Glutamatergic neuron (in vitro differentiated cells): ENCODE measurements at regions not wholly inside any gene's neighbourhood (a gene's known extent, or its start where the extent isn't known, plus 50 kb on each side); places are given as distances from the start of the nearest gene placed in this dataset.

Source experiments
- DNase-seq: peaks from one replicate; pipeline ENCODE4 v3.0.0; 2022
- H3K27ac Mint-ChIP-seq: one replicate; pipeline ENCODE4 v1.8.0; 2020; ENCODE audit warnings: mild to moderate bottlenecking, mixed read lengths, inconsistent platforms; ENCODE audit not compliant: unreplicated experiment
- H3K27me3 Mint-ChIP-seq: one replicate; pipeline ENCODE4 v1.8.0; 2020; ENCODE audit warnings: mild to moderate bottlenecking, moderate library complexity, mixed read lengths, inconsistent platforms; ENCODE audit not compliant: unreplicated experiment
- H3K36me3 Mint-ChIP-seq: one replicate; pipeline ENCODE4 v1.8.0; 2020; ENCODE audit warnings: mild to moderate bottlenecking, mixed read lengths, inconsistent platforms; ENCODE audit not compliant: unreplicated experiment
- H3K4me1 Mint-ChIP-seq: one replicate; pipeline ENCODE4 v1.8.0; 2020; ENCODE audit warnings: mild to moderate bottlenecking, low read depth, mixed read lengths, inconsistent platforms; ENCODE audit not compliant: unreplicated experiment
- H3K4me3 Mint-ChIP-seq: one replicate; pipeline ENCODE4 v1.8.0; 2020; ENCODE audit warnings: mild to moderate bottlenecking, mixed read lengths, inconsistent platforms; ENCODE audit not compliant: unreplicated experiment
- H3K9me3 Mint-ChIP-seq: one replicate; pipeline ENCODE4 v1.8.0; 2020; ENCODE audit warnings: mild to moderate bottlenecking, moderate library complexity, mixed read lengths, inconsistent platforms; ENCODE audit not compliant: unreplicated experiment
- TF ChIP-seq, protein P1 (sequence below): fragments of 200-600 bp; sonication (generic); IDR thresholded peaks from one replicate; pipeline ENCODE4 v1.5.0; 2021; ENCODE audit not compliant: partially characterized antibody, unreplicated experiment

DNA sequence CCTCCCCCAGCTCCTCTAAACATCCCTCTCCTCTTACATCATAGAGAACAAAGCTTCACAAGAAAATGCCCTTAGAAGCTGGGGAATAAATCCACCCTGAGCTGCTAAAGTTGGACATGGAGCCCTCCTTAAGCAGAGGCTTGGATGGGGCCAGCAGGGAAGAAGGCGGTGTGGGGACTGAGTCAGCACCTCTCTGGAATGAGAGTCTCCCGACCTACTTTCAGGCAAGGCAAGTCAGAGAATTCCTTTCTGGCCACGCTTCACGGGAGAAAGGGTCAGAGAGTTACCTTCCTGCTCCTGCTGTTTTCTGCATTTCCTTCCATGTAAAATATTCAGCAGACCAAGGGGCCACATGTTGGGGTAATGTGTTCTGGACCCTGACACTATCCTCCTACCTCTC, 113.3 kb upstream of the PRB2 start:
- H3K27me3 Mint-ChIP-seq, result peaks cover 2% of the 10 kb centered on the region
- H3K27ac Mint-ChIP-seq, result no peak overlapping the region
- no peaks in the 10 kb centered on the region for H3K9me3 Mint-ChIP-seq
- H3K36me3 Mint-ChIP-seq, result no peaks in the 10 kb centered on the region
- DNase-seq, result no peak
- no peak overlapping the region for H3K4me3 Mint-ChIP-seq
- TF ChIP-seq, protein P1, sequence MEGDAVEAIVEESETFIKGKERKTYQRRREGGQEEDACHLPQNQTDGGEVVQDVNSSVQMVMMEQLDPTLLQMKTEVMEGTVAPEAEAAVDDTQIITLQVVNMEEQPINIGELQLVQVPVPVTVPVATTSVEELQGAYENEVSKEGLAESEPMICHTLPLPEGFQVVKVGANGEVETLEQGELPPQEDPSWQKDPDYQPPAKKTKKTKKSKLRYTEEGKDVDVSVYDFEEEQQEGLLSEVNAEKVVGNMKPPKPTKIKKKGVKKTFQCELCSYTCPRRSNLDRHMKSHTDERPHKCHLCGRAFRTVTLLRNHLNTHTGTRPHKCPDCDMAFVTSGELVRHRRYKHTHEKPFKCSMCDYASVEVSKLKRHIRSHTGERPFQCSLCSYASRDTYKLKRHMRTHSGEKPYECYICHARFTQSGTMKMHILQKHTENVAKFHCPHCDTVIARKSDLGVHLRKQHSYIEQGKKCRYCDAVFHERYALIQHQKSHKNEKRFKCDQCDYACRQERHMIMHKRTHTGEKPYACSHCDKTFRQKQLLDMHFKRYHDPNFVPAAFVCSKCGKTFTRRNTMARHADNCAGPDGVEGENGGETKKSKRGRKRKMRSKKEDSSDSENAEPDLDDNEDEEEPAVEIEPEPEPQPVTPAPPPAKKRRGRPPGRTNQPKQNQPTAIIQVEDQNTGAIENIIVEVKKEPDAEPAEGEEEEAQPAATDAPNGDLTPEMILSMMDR, result no peak
- no peaks in the 10 kb centered on the region for H3K4me1 Mint-ChIP-seq

DNA sequence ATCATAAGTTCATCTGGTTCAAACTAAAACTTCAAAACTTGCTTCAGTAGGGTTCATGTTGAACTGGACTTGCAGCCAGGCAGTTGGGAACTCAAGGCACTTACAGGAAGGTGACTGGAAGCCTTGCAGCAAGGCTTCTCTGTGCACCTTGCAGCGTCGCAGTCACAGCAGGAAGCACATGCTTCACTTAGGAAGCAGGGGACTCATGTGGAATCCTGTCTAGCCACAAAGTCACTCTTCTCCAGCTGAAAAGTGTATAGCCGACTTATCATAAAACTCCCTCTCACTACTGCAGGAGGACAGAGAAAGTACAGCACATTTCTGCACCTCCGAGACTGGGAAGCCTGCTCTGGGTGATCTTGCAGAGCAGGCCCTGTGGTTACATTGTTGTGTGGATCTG, 114.0 kb upstream of the PRB2 start:
- Mint-ChIP-seq H3K9me3 (no peaks in the 10 kb centered on the region), H3K4me3 (no peak overlapping the region), H3K27me3 (peaks cover 2% of the 10 kb centered on the region), H3K36me3 (no peaks in the 10 kb centered on the region), H3K27ac (no peak overlapping the region), H3K4me1 (no peaks in the 10 kb centered on the region)
- DNase-seq, result no peak
- TF ChIP-seq, protein P1, result no peak

GRCh38 chr12:11510671-11511070, 115.3 kb upstream of the PRB2 start:
- no peaks in the 10 kb centered on the region for H3K9me3 Mint-ChIP-seq
- no peak for DNase-seq
- H3K27me3 Mint-ChIP-seq, result peaks cover 2% of the 10 kb centered on the region
- no peaks in the 10 kb centered on the region for H3K36me3 Mint-ChIP-seq
- TF ChIP-seq, protein P1, result no peak
- no peak overlapping the region for H3K4me3 Mint-ChIP-seq
- H3K27ac Mint-ChIP-seq, result no peak overlapping the region
- no peaks in the 10 kb centered on the region for H3K4me1 Mint-ChIP-seq

DNA sequence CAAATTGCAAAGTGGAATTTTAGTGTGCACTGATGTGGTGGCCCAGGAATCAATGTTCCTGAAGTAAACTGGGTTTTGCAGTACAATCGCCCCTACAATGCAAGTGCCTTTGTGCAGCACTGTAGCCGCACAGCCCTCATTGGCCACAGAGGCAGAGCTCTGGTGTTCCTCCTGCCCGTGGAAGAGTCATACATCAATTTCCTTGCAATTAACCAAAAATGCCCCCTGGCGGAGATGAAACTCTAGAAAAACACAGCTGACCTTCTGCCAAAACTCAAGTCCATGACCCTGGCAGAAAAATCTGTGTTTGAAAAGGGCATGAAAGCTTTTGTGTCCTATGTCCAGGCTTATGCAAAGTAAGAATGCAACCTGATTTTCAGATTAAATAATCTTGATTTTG, 117.9 kb upstream of the PRB2 start:
- TF ChIP-seq, protein P1, result no peak
- no peak for DNase-seq
- Mint-ChIP-seq H3K9me3 (no peaks in the 10 kb centered on the region), H3K4me1 (no peaks in the 10 kb centered on the region), H3K27me3 (peaks cover 2% of the 10 kb centered on the region), H3K36me3 (no peaks in the 10 kb centered on the region), H3K4me3 (no peak overlapping the region), H3K27ac (no peak overlapping the region)

- no peaks in the 10 kb centered on the region for H3K36me3 Mint-ChIP-seq
- TF ChIP-seq, protein P1, result no peak
- no peaks in the 10 kb centered on the region for H3K9me3 Mint-ChIP-seq
- peaks cover 3% of the 10 kb centered on the region for H3K27me3 Mint-ChIP-seq
- no peak overlapping the region for H3K27ac Mint-ChIP-seq
- H3K4me1 Mint-ChIP-seq, result no peaks in the 10 kb centered on the region
- DNase-seq, result no peak
- no peak overlapping the region for H3K4me3 Mint-ChIP-seq
Measured at GRCh38 chr12:11517080-11517479, 121.7 kb upstream of the PRB2 start.
